DMS53 treated with DMSO at 0.1 percent for 48 hours (cell line): ENCODE measurements at regions not wholly inside any gene's neighbourhood (a gene's known extent, or its start where the extent isn't known, plus 50 kb on each side); places are given as distances from the start of the nearest gene placed in this dataset.

ENCODE experiments used
- DNase-seq: peaks from one replicate; lab custom pipeline; 2025; ENCODE audit not compliant: unreplicated experiment; lab: John Stamatoyannopoulos, UW

DNA sequence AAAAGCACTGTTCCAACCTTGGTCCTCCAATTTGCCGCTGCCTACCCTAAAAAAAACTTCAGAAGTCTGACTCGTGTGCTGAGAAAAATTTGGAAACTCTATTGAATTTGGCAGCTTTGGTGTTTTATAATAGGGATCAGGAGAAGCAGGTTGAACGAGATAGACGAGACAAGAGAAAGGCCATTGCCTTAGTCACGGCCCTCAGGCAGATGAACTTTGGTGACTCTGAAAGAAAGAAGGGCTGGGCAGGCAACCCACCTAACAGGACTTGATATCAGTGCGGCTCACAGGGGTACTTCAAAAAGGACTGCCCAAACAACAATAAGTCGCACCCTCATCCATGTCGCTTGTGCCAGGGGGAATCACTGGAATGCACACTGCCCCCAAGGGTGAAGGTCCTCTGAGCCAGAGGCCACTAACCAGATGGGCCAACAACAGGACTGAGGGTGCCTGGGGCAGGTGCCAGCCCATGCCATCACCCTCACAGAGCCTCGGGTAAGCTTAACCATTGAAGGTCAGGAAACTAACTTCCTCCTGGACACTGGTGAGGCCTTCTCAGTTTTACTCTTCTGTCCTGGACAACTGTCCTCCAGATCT, 102.5 kb upstream of the SSTR1 start:
- DNase-seq = no peak

DNA sequence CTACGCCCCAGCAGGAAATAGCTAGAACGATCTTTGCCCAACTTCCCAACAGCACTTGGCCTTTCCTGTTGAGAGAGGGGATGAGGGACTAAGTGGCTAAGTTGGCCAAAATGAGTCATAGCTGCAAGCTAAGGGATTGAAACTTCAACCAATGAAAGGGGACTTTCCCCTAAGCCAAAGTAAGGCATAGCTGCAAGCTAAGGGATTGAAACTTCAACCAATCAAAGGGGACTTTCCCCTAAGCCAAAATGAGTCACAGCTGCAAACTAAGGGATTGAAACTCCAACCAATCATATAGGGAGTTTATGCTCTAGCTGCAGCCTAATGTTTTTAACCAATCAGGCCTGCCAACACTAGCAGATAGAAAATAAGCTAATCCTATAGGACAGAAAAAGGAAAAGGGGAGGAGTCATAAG, 100.5 kb upstream of the SSTR1 start:
- DNase-seq = no peak

DNA sequence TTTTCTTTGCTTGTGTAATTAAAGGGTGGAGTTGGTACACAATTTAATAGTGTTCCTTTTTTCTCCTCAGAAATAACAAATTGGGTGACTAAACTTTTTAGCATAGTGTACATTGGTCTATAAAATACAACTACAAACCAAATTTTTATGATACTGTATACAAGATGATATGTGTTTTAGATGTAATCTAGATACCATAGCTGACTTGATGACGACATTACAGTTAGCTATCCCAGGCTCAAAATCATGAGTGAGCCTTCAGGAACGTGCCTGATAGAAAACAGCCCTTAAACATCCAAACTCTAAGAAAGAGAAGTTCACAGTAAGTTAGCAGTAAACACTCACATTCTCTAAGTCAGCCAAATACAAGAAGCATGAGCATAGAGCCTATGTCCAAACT, 99.0 kb upstream of the SSTR1 start:
- DNase-seq = no peak

DNA sequence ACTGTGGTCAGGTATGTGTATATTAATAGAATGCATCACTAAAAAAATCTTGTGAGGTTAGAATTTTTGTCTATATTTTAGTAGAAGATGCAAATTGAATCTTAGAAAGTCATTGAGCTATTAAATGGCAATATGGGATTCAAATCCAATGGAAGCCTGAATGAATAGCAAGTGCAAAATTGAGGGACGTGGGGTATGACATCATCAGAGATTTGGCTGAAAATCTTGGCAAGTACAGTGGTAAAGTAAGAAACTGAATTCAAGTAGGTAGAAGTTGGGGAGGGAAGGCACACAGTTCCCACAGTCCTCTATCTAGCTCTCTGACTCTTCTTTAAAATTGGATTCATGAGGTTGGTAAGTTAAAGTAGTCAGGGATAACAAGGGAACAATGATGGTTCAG, 97.4 kb upstream of the SSTR1 start:
- DNase-seq = no peak

DNA sequence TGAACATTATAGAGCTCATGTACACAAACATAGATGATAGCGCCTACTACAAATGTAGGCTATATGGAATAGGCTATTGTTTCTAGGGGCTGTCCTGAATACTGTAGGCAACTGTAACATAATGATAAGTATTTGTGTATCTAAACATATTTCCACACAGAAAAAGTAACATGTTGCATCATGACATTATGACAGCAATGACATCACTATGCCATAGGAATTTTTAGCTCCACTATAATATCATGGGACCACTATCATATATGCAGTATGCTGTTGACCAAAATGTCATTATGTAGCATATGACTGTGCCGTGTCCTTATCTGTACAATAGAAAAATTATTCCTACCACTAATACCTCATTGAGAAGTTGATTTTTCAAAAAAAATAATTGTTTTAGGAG, 96.7 kb upstream of the SSTR1 start:
- DNase-seq = no peak

DNA sequence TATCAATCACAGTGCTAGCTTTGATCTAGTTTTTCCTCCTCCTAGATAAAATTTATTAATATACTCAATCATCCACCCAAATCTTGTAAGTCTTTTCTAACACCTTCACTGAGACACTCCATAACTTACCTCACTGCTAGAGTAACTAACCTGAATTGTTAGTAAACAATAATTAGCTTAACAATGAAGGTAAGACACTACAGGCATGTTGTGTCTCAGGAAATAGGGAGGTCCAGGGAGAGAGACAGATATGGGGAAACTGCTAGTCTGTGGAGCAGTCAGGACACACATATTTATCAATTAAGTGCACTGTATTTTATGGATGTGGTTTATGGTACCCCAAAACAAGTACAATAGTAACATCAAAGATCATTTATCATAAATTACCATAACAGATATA, 94.2 kb upstream of the SSTR1 start:
- DNase-seq = no peak

DNA sequence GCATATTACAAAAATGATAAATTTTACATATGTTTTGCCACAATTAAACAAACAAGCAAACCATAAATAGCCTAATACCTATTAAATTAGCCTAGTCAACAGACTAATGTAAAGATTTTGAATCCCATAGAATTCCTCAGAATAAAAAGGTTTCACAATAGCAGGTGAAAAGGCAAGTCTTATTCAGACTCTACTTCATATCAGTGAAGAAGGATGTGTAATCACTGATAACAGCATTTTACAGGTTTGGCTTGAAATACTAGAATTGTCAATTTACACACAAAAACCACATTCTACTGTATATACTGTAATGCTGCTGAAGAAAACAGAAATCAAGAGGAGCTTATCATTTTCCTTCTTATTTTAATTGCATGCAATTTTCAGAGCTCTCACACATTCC, 90.8 kb upstream of the SSTR1 start:
- DNase-seq = no peak

DNA sequence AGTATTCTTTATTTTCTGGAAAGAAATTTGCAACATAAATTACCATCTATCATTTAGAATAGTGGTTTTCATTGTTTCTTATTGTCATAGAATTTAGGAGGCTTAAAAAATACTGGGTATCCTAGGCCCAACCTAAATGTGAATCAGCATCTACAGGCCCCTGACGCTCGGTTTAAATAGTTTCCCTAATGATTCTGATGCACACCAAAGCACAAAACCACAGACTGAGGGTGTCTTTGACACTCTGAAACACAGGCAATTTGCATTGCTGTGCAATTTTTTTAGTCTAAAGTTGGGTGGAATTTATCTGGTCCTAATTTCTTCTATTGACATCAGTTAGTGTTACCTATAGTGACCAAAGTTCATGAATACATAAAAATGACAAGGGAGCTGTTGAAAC, 87.6 kb upstream of the SSTR1 start:
- DNase-seq = no peak

DNA sequence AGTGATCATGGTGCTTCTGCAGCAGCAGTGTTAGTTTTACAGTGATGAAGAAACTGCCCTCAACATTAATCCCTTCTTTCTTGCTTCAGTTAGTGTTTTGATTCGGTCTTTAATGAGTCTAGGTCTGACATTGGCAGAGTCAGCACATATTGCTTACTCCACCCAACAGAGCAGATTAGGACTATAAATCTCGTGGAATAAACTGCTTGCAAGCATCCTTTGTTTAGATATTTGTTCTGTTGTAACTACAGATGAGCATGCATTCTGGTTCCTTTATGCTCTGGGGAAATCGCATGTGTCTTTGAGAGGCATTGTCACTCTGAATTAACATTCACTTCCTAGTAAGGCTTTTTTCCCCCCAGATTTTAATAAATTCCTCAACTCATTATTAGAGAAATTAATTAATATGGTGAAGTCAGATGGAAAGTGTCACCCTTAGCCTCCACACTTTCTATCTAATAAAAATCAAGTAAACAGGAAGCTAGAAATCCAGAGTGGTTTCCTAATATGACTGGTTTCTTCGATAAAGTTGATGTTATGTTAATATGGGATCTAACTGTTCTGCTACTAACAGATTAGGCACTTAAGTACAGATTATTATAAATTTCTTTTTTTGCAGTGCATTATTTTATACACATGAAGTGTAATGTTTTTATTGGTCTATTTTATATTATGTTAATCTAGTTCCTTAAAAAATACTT, 86.2 kb upstream of the SSTR1 start:
- DNase-seq = no peak

DNA sequence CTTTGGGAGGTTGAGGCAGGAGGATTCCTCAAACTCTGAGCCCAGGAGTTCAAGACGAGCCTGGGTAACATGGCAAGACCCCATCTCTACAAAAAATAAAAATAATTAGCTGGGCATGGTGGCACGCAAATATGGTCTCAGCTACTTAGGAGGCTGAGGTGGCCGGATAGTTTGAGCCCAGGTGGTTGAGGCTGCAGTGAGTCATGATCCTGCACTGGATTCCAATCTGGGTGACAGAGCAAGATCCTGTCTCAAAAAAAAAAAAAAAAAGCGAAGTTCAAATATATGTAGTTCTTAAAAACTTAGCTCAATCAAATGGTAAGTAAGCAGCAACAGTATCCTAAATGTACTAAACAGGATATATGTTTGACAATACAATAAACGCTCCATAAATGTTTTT, 85.5 kb upstream of the SSTR1 start:
- no peak for DNase-seq

DNA sequence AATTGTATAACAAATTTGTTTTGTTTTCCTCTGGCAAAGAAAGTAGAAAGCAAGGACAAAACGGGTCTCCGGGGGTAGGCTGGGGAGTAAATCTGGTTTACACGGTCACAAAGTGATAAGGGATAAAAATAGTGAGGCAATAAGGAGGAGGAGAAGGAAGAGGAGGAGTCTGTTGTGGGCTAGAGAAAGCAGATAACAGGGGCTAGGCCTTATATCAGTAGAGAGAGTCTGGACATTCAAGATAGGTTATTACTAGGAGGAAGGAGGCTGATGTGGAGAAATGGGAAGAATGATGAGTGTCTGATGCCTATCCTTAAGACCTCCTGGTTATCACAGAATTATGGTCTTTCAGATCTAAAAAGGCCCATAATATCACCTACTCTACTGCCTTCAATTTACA, 83.2 kb upstream of the SSTR1 start:
- no peak for DNase-seq

DNA sequence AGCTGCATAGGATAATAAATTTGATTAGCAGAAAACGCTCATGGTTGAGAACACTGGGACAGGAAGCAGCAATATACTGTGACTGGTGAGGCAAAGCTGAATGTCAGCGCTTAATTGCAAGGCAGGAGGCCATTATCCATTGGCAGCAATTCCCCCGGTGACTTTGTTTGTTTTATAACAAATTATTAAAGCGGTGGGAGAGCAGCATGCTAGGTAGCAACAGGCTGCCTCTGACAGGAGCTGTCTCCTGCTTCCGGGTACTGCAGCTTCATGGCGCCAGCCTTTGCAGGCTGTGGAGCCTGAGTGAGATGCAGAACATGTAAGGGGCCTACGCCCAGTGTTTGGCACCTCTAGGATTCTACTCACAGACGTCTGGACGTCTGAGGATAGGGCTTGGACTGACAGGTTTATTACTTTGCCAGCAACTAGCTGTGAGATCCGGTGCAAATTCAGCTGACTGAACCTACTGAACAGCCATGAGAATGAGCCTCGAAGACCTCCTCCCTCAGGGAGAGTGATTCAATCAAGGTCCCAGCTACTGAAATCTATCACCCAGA, 82.1 kb upstream of the SSTR1 start:
- DNase-seq = no peak

DNA sequence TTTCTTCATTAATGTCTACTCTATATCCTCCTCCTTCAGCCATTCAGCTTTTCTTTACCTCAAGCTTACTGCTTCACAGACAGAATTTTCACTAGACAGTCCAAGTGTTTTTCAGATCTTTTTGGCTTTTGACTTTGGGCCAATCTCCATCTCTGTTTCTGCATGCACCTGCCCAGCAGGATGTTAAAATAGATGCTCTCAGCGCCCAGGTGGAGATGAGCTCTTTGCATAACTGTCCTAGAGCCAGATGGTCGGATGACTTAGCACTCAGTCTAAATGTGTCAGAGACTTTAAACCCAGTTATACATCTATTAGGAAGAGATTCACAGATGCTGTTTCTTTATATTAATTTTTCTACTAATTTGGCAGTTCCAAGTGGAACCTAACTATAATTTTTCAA, 80.3 kb upstream of the SSTR1 start:
- DNase-seq = no peak

DNA sequence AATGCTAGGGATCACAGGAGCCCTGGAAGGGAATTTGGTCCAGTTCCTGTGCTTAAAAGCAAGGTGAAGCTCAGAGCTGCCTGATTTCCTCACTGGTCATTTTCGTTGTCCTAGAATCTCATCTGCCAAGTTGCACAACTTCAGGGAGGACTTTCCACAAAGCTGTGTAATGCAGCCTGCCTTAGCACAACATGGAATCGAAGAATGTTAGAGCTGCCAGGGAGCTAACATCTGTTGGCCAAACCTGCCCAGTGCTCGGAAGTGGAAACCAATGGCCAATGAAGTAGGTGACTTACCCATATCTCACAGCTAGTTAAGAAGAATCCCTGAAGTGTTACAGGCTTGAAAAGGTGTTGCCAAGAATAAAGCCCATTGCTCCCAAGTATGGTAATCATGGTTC, 79.9 kb upstream of the SSTR1 start:
- DNase-seq = no peak

DNA sequence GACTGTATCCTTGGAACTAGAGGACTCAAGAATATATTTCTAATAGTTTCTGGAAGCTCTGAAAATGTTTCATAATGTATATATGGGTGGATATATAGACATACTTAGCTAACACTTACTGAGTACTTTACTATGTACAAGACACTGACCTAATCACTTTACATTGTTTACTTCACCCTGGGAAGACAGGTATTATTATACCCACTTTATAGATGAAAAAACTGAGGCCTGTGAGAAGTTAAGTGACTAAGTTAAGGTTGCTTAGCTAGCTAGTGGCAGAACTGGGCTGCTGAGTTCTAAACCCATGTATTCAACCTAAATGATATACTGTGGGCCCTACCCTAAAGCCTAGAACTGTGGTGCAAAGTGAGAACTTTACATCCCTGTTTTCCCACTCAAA, 79.1 kb upstream of the SSTR1 start:
- DNase-seq = no peak

DNA sequence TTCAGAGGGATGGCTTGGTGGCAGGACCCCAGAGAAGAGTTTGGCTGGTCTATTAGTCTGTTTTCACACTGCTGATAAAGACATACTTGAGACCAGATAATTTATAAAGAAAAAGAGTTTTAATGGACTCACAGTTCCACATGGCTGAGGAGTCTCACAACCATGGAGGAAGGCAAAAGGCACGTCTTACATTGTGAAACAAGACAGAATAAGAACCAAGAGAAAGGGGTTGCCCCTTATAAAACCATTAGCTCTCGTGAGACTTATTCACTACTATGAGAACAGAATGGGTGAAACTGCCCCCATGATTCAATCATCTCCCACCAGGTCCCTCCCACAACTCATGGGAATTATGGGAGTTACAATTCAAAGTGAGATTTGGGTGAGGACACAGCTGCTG, 78.5 kb upstream of the SSTR1 start:
- DNase-seq = no peak

DNA sequence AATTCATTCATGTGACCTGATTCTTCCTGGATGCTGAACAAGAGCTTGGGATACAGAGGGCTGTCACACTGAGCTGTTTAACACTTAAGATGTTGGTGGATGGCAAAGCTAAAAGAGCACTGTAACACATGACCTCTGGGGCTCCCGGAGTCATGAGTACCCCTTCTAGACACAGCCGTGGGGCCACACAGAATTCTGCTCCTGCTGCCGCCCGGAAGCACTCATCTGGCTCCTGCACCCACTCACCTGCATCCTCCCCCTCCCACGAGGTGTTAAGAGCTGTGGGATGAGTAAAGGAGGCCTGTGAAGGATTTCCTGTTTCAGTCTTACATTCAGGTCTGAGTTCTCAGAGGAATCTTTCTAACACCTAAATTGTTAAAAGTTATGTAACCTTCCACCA, 78.0 kb upstream of the SSTR1 start:
- DNase-seq = no peak

DNA sequence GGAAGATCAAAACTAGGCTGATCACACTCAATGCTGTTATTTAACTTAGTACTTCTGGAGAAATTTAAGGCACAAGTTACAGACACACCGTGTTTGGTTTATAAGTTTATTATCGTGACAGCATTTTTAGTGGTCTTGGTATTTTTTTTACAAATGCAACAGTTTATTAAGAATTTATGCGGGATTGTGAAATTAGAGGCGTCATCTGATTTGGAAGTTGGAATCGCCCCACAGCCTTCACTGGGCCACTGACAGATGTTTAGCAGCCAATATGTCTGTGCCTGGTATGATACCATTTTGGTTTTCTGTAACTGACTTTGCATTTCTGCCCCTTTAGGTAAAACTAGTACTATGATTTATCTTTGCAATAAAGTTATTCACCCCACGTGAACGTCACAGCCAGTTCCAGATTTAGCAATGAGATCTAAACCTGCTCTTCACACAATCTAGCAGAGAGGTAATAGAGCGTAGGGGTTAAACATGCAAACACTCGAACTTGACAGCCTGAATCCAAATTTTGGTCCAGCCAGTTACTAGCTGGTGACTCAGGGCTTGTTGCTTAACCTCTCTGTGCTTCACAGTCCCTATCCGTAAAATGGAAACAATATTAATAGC, 73.2 kb upstream of the SSTR1 start:
- DNase-seq = no peak

DNA sequence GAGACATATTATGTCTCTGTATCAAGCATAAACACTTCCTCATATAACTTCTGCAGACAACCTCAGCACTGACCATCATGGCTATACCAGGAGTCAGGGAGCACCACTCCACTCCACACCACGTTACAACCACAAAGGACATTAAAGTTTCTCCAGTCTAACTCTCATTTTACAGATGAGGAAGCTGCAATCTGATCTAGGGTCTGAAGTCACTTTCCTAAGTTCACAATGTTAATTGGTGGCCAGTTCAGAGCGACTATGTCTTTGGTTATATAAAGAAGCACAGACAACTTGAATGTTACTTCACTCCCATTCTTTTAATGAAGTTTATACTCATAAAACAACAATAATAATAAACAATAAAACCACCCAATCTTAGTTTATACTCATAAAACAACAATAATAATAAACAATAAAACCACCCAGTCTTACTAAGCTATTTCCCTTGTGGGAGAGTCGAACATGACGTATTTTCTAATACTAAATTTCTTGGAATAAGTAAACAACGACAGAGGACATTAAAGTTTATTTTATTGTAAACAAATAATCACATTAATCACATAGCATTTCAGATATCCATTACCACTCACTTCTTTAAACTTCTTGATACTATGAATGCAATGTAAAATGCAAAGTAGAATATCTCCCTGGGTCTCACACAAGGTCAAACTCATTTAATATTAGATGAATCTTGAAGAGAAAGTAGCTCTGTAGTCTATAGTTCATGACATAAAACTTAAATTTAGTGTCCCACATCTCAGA, 72.4 kb upstream of the SSTR1 start:
- DNase-seq = no peak

DNA sequence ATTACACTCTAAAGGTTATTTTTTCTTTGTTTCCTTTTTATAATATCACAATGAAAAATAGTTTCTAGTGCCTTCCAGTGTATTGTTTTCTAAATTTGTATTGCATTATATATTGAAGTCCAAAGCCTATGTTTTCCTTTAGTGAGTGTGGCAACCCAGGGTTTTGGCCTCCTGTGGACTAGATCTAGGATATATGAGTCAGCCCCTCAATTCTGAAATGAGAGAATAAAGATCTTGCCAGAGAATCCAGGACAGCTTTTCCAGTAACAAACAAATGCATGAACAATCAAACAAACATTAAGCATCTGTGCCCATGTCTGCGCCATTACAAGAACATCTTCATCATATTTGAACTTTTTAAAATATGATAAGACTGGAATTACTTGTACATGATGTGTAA, 70.7 kb upstream of the SSTR1 start:
- no peak for DNase-seq

DNA sequence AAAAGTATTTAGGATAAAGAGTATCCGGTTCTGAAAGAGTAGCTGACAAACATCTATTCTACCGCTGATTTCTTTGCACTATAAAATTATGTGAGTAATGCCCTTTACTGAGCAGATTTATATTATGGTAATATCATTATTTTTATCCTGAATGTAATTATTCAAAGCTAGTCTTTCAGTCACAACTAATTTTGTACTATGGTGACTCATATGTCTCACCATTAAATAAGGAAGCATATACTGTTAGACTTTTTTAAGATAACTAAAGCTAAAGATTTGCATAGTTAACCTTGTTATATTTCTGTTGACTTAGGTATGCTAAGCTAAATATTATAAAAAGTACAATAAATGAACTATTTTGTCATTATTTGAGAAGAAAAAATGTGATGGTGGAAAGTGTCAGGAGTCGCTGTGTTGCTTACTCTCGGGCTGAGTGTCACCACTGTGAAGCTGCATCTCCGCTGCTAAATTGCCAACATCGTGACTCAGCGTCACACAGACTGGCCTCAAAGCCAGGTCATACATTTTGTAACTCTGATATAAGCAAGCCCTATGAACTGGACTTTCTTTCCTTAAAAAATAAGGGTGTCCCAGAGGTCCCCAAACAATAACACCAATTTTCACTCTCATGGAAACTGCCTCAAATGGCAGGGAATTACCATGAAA, 69.1 kb upstream of the SSTR1 start:
- no peak for DNase-seq
